CD4-positive, alpha-beta T cell treated with Interleukin-2 at 100 ng/mL for 4 hours (primary cell): ENCODE measurements at regions not wholly inside any gene's neighbourhood (a gene's known extent, or its start where the extent isn't known, plus 50 kb on each side); places are given as distances from the start of the nearest gene placed in this dataset.
A peak's percentile ranks its signal among the peaks of the same experiment; 100 is the strongest.

Experiments used
- DNase-seq: peaks from one replicate; pipeline ENCODE4 v3.0.0-alpha.2; 2020; ENCODE audit warnings: low spot score

DNA sequence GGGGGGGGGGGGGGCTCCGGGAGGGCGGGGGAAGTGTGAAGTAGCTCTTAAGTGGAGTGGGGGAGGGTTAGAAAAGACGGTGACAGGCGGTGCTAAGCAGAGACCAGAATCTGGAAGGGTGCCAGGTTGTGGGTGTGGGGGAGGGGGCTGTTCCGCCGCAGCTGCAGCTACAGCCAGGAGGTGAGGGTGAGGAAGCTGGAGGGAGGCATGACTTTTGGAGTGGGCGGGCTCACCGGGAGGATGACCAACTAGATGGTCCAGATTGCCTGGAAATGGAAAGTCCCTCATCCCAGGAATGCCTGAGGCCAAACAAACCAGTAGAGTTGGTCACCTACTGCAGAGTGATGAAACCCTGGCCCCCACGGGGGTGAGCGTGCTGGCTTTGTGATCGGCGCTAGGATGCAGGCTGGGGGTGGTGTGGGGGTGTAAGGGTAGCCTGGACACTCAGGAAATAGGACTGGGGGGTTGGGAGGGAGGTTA lies 158.1 kb upstream of the SHB start:
- peak; percentile 61 for DNase-seq

DNA sequence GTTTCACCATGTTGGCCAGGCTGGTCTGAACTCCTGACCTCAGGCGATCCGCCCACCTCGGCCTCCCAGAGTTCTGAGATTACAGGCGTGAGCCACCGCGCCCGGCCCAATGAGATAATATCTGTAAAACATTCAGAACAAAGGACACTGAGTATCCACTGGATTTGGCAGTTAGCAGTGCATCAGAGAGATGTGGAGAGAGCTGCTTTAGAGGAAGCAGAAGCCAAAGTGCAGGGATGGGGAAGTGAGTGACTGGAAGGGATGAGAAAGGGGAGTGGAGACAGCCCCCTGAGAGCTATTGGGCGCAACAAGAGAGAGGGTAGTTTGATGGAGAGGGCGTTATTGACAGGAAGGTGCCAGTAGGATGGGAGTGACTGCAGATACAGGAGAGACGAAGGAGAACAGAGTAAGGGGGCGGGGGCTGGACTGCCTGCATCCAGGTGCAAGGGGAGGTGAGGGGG lies 157.5 kb upstream of the SHB start:
- DNase-seq = no peak

DNA sequence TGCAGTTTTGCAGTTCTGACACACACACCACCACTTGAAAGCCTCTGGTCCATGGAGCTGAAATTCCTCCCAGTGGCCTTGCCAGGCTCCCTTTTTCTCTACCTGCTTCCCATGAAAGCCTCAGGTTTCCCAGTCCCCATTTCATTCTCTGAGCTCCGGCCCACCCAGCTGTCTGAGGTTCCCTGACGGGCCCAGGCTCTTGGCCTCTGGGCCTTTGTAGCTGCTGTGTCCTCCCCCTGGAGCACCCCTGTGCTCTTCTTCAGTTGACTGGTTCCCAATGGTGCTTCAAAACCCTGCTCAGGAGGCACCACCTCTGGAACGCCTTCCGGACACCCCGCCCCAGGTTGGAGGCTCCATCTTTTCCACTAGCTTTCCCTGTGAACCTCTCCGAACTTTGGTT lies 155.9 kb upstream of the SHB start:
- no peak for DNase-seq

DNA sequence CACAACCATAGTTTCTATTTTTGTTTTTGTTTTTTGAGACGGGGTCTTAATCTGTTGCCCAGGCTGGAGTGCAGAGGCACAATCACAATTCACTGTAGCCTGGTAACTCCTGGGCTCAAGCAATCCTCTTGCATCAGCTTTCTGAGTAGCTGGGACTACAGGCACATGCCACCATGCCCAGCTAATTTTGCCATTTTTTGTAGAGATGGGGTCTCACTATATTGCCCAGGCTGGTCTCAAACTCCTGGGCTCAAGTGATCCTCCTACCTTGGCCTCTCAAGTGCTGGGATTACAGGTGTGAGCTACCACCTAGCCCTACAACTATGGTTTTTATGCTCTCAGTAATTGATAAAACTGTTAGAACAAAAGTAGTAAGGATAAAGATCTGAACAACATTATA lies 147.5 kb upstream of the SHB start:
- no peak for DNase-seq

DNA sequence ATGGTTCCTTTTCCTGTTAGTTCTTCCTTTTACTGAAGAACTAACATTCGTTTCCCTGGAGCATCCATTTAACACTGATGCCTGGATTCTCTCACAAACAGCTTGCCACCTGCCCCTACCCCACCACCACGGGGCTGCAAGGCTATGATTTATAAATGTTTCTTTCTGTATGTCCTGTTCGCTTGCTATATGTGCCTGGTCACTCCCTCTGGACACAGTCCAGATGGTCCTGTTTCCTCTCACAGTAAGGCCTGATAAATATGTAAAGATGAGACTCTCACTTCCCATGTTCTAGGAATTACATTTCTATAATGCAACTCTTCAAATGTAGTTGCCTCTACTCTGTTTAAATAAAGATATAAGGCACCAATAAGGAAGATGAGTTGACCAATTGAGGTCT lies 146.4 kb upstream of the SHB start:
- no peak for DNase-seq

DNA sequence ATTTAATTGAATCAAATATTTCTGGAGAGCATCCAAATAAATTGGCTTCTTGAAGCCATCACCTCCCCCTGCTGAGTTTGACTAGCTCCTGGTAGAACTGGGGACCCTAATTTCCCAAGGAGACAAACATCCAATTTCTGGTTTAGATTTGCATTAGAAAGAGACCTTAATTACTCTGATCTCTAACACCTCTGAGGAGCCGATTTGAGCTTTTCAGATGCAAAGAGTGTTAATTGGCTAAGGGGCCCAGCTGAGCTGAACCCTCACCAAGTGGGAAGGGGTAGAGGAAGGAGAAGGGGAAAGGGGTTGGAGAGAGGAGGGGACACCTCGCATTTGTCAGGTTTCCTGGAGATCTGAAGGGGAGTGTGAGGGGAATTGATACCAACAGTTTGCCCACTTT lies 145.4 kb upstream of the SHB start:
- DNase-seq = no peak

DNA sequence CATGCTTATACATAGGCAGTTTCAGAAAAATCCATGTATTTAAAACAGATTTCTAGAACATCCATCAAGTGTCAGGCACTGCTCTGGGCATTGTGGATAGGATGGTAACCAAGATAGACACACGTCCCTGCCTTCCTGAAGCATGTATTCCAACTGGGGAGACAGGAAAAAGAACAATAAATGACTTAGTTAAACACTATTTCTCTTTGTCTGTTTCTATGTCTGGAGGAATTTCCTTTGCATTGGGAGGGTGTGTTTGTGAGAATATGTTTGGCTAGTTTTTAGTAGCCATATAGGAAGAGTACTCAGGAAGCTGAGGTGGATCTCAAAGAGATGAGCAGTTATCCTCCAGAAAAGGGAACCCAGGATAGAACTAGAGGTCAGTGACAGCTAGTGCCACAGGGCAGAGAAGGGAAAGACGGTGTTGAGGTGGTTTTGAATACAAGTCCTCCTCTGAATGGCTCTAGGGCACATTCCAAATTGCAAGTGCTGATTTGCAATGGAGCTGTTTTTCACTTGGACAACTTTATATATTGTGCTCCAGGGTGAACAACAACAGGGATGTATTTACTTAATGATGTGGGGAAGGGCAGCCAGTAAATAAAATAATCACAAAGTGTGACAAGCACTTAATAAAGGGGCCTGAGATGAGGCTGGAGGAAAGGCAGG lies 144.7 kb upstream of the SHB start:
- DNase-seq = no peak

DNA sequence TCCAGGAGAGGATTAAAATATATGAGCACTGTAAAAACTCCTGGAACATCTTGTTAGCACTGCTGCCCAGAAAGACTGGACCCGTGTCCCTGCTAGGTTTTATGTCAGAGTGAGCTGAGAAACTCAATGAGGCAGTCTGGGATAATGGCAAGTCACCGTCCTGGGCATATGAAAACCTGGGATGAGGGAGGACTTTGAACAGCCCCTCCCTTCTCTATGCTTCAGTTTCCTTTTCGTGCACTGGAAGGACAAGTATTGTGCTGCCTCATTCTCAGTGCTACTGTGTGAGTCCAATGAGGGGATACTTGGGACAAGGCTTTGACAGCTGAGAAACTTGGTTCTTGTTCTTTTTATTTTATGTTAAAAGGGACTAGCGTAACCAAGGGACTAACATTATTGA lies 143.0 kb upstream of the SHB start:
- DNase-seq = no peak

DNA sequence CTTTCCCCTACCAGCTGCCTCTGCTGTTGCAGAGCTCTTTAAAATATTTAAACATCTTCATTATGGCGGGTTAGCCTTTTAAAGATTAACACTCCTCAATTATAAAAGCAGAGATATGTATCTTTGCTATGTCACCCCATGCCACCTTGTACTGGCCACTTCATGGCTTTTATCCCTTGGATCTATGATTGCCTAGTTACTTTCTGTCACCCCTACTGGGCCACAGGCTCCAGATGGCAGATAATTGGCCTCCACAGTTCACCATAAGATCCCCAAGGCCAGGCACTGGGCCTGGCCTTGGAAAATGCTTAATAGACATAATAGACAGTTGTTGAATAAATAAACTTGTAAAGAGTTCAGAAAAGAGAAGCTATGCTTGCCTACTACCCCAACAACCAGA lies 142.0 kb upstream of the SHB start:
- no peak for DNase-seq

DNA sequence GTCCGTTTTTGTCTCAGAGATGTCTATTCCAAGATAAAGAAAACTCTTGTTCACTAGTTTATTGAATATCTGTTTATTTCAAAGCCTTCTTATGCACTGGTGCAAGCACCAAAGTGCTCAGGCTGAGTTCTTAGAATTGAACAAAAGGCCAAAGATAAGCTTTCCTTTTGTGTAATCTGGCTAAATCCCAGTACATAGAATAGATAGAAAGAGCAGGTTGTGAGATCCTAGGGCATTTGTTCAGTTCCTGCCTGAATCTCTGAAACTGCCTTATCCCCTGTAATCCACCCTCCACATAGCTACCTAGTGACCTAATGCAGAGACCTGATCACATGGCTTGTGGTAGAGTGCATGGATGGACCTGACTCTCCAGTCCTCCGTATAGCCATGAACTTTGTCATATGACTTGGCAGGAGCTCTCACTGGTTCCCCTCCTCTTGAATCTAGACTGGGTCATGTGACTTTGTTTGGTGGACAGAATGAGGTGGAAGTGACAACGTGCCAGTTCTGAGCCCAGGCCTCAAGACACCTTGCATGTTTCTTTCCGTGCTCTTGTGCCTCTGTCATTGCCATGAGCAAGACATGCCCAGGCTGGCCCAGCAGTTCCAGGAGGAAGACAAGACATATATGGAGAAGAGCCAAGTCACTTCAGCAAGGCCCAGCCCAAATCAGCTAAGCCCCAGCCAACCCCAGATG lies 139.3 kb upstream of the SHB start:
- DNase-seq = no peak

DNA sequence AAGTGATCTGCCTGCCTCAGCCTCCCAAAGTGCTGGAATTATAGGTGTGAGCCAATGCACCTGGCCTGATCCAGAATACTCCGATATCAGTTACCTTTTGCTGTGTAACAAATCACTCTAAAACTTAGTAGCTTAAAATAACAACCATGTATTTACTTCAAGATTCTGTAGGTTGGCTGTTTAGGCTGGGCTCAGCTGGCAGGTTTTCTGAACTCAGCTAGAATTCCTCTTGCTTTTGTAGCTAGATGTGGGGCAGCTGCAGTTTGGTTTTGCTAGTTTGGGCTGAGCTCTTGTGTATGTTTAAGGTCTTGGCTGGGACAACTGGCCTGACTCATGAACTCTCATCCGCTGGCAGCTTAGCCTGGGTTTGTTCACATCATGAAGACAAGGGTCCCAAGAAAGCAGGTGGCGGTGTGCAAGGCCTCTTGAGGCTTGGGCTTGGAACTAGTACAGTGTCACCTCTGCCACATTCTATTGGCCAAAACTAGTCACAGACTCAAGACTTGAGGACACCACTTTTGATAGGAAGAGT lies 138.3 kb upstream of the SHB start:
- DNase-seq = no peak

DNA sequence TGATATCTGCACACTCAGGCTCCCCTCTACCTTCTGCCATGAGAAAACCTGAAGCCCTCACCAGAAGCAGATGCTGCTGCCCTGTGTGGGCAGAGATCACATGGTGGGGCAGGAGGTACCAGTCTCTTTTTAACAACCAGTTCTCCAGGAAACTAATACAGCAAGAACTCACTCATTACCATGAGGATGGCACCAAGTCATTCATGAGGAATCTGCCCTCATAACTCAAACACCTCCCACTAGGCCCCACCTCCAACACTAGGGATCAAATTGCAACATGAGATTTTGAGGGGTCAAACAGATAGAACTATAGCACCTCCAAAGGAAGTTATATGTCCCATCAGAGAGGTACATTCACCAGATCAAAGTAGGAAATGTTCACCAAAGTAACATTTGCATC lies 136.3 kb upstream of the SHB start:
- no peak for DNase-seq

DNA sequence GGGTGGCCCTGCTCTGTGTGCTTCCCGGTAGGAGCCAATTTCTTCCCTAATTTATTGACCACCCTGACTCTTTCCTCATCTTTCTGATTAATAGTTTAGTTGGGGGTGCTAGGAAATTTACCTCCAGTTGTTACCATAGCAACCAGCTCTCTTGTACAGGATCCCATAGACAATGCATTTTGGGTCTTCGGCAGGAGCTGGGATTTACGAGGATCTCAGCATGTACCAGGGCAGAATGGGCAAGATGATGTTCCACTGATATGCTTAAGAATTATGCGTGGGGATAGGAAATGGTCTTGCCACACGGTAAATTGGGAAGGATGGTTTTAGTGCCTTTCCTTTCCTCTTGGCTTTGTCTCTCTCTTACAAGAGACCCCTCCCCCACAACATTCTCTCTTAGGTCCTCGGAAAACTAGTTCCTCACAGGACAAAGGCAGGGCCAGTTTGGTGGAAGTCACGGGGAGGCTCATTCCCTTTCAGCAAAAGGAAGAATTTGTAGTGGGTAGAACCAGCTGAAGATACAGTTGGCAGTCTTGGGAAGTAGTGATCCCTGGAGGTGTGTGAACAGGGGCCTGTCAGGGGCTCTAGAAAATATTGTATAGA lies 133.4 kb upstream of the SHB start:
- DNase-seq = no peak

DNA sequence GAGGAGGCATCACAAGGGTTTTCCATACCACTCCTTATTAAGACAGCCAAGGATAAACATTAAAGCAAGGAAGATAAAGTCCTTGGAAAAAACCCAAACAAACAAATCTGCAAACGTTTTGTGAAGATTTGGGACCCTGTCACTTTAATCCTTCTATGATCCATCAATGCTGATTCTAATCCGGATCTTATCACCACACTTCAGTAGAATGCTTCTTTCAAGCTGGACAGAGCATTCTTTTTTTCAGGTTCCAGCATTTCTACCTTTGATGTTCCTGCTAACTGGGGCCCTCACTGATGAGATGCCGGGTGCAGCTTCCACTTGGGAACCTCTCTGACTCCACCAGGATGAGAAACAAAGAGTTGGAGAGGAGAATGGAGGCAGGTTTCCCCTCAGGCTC lies 132.8 kb upstream of the SHB start:
- no peak for DNase-seq

DNA sequence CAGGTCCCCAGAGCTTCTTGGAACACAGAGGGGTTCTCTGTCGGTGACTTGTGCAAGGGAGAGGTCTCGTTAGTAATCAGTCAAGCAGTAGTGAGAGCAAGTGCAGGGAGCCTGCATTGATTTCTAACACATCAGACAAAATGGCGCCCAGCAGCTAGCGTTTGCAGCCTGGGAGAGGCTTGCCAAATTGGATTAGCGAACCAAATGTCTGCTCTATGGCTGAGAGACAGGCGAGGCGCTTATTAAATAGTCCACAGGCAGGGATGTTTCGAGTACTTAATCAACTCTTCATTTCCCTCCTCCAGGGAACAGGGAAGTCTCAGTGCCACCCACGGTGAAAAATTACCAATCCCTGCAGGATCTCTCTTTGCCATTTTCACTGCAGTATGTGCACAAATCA lies 131.4 kb upstream of the SHB start:
- no peak for DNase-seq

DNA sequence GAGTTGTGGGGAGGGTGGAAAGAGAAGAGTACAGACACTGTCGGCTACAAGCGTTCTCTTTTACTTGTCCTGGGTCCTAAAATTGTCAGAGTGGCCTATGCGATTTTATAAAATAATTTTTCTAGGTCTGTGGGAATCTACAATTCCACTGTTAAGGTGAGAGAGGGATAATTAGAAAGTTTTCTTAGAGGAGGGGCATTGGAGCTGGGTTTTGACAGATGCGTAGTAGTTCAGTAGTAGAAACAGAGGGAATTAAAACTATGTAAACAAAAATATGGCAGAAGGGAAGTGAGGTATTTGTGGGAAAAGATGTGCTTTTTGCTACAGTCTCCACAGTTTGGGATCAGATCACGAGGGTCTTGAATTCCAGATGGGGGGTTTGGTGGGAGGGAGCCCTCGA lies 129.1 kb upstream of the SHB start:
- DNase-seq = no peak

DNA sequence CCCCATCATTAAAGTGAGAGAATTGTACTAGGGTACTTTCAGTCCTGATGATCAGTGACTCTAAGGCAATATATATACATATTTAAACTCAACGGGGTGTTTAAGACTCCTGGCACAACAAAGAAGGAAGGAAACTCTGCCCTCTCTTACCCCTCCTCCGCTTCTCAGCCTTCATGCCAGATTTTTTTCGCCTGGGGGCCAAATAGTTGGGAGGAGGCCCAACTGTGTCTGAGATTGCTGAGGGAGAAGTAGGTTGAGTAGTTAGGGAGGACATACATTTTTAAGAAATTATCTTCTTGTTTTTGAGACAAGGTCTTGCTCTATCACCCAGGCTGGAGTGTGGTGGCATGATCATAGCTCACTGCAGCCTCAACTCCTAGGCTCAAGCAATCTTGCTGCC lies 127.7 kb upstream of the SHB start:
- DNase-seq = no peak

DNA sequence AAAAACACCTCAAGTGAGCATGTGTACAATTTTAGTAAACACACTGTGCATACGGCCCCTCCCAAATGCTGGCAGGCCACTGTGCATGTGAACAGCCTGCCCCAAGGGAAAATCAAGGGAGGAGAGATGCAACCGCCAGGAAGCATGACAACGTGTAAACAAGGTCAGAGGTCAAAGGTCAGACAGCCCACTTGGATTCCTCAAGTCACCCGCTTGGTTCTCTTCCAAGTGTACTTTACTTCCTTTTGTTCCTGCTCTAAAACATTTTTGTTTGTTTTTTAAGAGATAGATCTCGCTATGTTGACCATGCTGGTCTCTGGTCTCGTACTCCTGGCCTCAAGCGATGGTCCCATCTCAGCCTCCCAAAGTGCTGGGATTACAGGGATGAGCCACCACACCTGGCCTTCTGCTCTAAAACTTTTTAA lies 126.7 kb upstream of the SHB start:
- DNase-seq = no peak

DNA sequence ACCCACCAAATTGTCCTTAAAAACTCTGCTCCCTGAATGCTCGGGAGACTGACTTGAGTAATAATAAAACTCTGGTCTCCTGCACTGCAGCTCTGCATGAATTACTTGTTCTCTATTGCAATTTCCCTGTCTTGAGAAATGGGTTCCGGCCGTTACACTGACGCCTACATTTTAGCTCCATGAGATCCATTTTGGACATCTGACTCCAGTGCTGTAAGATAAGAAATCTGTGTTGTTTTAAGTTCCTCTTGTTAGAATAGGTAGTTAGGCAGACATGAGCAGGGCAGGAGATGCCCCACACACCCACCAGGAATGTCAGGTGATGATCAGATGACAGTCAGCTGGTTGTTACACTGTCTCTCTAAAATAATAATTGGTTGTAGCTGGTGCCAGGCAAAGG lies 125.8 kb upstream of the SHB start:
- no peak for DNase-seq

DNA sequence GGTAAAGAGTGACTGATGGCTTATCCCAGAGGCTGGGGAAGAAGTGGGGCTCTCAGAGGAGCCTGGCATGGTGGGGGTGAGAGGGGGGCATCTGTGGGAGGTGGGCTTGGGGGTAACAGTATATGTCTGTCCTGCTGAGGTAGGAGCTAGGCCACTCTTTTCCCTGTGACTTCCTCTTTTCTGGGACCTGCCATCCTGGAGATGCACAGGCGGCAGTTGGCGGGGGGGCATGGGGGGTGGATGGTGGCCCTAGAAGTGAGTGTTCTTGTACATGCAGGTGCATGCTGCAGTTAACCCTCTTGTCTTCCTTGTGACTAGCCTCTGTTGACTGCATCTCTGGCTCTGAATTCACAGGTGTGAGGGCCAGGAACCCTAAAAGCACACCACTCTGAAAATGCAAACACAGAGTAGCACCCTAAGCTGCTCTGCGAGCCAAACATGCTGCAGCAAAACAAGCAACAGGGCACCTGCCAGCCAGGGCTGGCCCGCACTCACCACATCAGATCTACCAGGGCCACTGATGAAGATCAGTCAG lies 123.8 kb upstream of the SHB start:
- DNase-seq = no peak

DNA sequence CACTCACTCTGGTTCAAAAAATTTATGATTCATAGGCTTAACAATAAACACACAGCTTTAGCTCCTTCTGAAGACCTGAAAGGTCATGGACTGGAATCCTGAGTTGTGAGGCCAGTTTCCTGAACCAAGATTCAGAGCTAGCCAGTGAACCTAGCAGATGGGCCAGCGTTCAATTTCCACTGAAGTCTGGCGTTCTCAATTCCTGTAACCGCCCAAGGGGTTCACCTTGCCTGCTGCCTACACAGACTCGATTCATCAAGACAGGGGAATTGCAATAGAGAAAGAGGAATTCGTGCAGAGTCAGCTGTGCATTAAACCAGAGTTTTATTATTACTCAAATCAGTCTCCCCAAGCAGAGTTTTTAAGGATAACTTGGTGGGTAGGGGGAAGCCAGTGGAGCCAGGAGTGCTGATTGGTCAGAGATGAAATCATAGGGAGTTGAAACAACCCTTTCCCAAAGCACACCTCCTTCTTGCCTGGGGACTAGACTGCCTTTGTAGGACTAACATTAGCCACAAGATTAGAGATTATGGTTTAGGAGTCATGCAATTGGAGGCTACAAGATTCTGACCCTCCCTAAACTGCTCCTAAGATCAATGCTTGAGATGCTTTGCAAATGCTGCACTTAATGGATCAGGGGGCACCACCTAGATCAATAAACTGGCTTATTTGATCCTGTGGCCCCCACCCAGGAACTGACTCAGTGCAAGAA lies 117.5 kb upstream of the SHB start:
- no peak for DNase-seq

DNA sequence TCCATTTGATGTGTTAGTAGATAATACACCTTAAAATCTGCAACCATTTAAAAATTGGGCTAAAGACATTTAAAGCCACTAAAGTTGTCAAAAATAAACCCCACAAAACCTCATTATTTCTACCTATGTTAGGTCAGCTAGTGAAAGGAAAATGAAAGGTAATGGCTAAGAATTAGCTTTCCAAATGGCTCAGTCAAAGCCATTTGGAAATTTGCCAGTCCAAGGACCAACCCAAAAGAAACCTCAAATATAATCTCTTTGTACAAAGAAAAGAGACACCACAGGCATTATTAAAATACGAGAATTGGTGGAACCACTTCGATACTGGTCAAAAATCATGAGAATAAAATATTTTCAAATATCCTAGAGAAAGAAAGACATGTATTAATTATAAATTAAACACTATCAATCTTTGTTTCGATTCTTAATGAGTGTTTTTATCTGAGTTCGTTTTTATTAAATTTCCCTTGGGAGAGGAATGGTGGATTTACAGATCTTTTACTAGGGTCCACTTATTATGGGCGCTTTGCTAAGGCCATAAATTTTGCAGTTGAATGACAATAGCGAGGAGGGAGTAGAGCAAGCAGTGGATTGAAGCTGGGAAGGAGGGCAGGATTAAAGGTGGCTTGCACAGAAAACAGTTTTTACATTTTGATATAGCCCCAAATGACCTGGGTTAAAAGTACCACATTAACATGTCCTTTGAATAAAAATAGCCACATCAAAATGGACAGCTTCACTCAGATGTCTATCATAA lies 116.8 kb upstream of the SHB start:
- no peak for DNase-seq
